HG03457 (cell line): ENCODE measurements at regions not wholly inside any gene's neighbourhood (a gene's known extent, or its start where the extent isn't known, plus 50 kb on each side); places are given as distances from the start of the nearest gene placed in this dataset.
"Not testable (repeated sequence)": the region's sequence is repeated elsewhere in the genome, so short reads cannot be mapped to it uniquely, and the experiment has no call there.

Experiments used
- ATAC-seq: cut with Tn5 transposase; IDR thresholded peaks from one replicate; pipeline ENCODE4 v1.9.1; 2021; ENCODE audit warnings: moderate number of reproducible peaks; ENCODE audit not compliant: unreplicated experiment

GRCh38 chr2:52097071-52097470 lies 1065.1 kb upstream of the NRXN1 start:
- ATAC-seq, result no peak

GRCh38 chr2:52084759-52085158 lies 1052.8 kb upstream of the NRXN1 start:
- ATAC-seq, result no peak

GRCh38 chr2:52083214-52083613 lies 1051.3 kb upstream of the NRXN1 start:
- no peak for ATAC-seq

- ATAC-seq, result no peak
These were observed 1050.7 kb upstream of the NRXN1 start for GRCh38 chr2:52082646-52083045.

- no peak for ATAC-seq
These were observed 1047.7 kb upstream of the NRXN1 start for GRCh38 chr2:52079602-52080001.

- ATAC-seq, result no peak
These were observed 1045.2 kb upstream of the NRXN1 start for GRCh38 chr2:52077159-52077558.

GRCh38 chr2:52074130-52074719 lies 1042.3 kb upstream of the NRXN1 start:
- no peak for ATAC-seq

- no peak for ATAC-seq
These were observed 1041.0 kb upstream of the NRXN1 start for GRCh38 chr2:52072949-52073348.

GRCh38 chr2:52070665-52071064 lies 1038.7 kb upstream of the NRXN1 start:
- ATAC-seq, result no peak

GRCh38 chr2:52064234-52064633 lies 1032.3 kb upstream of the NRXN1 start:
- ATAC-seq, result no peak

- no peak for ATAC-seq
These were observed 1022.9 kb upstream of the NRXN1 start for GRCh38 chr2:52054824-52055223.

GRCh38 chr2:52036853-52037252 lies 1004.9 kb upstream of the NRXN1 start:
- no peak for ATAC-seq

GRCh38 chr2:52036024-52036423 lies 1004.1 kb upstream of the NRXN1 start:
- ATAC-seq, result no peak

GRCh38 chr2:52035391-52035790 lies 1003.5 kb upstream of the NRXN1 start:
- no peak for ATAC-seq

- no peak for ATAC-seq
These were observed 1002.8 kb upstream of the NRXN1 start for GRCh38 chr2:52034706-52035105.

- no peak for ATAC-seq
These were observed 990.1 kb upstream of the NRXN1 start for GRCh38 chr2:52022006-52022405.

GRCh38 chr2:52017646-52018235 lies 985.8 kb upstream of the NRXN1 start:
- ATAC-seq, result no peak

GRCh38 chr2:52006821-52007366 lies 975.0 kb upstream of the NRXN1 start:
- not testable (repeated sequence) for ATAC-seq

- no peak for ATAC-seq
These were observed 968.4 kb upstream of the NRXN1 start for GRCh38 chr2:52000151-52000855.

GRCh38 chr2:51998890-51999289 lies 967.0 kb upstream of the NRXN1 start:
- no peak for ATAC-seq

GRCh38 chr2:51997571-51997970 lies 965.6 kb upstream of the NRXN1 start:
- ATAC-seq, result no peak

- ATAC-seq, result no peak
These were observed 963.4 kb upstream of the NRXN1 start for GRCh38 chr2:51995293-51995692.
